ENCODE measurements at regions not wholly inside any gene's neighbourhood (a gene's known extent, or its start where the extent isn't known, plus 50 kb on each side); places are given as distances from the start of the nearest gene placed in this dataset.
"Not testable (repeated sequence)": the region's sequence is repeated elsewhere in the genome, so short reads cannot be mapped to it uniquely, and the experiment has no call there.

GRCh38 chrX:28507650-28508049 is 79.6 kb upstream of the IL1RAPL1 start:
- TF ChIP-seq, protein P1, sequence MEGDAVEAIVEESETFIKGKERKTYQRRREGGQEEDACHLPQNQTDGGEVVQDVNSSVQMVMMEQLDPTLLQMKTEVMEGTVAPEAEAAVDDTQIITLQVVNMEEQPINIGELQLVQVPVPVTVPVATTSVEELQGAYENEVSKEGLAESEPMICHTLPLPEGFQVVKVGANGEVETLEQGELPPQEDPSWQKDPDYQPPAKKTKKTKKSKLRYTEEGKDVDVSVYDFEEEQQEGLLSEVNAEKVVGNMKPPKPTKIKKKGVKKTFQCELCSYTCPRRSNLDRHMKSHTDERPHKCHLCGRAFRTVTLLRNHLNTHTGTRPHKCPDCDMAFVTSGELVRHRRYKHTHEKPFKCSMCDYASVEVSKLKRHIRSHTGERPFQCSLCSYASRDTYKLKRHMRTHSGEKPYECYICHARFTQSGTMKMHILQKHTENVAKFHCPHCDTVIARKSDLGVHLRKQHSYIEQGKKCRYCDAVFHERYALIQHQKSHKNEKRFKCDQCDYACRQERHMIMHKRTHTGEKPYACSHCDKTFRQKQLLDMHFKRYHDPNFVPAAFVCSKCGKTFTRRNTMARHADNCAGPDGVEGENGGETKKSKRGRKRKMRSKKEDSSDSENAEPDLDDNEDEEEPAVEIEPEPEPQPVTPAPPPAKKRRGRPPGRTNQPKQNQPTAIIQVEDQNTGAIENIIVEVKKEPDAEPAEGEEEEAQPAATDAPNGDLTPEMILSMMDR (IDR thresholded peaks at IDR 0.05), result not testable (repeated sequence)
- TF ChIP-seq POLR2AphosphoS5, POLR2A (IDR thresholded peaks at IDR 0.05): not testable (repeated sequence)
